HL-60/S4 treated with retinoic acid at 250 ng/mL for 4 days and 3 days (cell line): ENCODE measurements at regions not wholly inside any gene's neighbourhood (a gene's known extent, or its start where the extent isn't known, plus 50 kb on each side); places are given as distances from the start of the nearest gene placed in this dataset.
"Not testable (repeated sequence)": the region's sequence is repeated elsewhere in the genome, so short reads cannot be mapped to it uniquely, and the experiment has no call there.

Experiments used
- in situ Hi-C: fragments of 300-500 bp; cut with MboI; formaldehyde crosslinking; loops from 2 replicates; pipeline ENCODE4 v1.7.0; 2022; ENCODE audit warnings: low sequenced_read_pairs

DNA sequence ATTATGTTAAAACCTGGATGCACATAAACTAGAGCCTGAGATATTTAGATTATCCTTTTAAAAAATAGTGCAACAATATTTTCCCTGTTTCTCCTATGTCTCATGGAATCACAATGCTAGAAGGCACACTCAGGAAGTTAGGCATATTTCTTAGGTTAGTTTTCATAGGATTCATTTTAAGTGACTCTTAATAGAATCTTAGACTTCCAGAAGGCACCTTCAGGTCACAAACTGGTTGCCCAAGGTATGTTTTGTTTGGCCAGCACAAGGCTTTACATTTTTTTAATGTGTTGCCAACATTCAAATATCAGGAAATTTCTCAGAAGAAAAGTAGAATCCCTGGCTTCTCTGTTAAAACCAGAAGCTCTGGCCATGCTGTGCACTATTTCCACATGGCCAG lies 129.3 kb downstream of the LNPK start:
- in situ Hi-C loops, result no loop called here

DNA sequence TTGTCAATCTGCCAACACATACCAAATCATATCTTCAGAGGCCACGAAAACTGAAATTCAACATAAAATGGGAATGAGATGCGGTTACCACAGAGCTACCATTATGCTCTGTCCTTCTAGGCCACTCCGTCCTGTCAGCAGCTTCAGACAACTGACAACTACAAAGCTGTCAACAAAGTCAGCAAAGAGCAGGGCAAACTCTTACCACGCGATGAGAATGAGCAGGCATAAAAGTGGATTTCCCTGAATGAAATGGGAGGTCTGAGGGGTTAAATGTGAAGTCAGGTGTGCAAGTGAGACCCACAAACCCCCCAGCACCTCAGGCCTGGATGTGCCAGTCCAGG lies 130.1 kb downstream of the LNPK start:
- in situ Hi-C loops, result no loop called here

DNA sequence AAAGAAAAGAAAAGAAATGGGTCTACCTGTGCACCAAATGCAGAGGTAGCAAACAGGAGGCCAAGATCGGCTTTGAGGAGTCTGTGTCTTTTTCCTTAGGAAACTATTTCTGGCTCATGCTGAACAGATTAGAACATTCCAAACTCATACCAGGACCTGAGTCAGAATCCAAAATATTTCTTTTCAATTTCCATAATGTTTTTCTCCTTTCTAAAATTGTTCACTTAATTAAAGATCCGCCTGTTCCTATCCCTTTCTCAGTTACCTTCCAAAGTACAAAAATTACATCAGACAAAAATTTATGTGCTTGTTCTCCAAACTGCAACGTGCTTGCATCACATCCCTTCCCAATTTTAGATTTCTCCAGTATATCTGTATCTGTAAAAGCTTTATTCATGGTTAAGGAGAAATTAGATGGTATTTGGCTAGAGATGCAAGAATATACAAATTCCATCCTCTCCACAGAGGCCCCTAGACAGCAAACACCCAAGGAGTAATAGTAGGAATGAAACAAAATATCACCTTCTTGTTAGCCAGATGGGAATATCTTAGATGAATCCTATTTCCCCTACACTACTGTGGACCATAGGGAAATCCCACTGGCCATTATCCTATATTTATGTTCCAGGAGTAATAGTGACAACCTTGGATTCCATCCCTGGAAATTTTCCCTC lies 130.6 kb downstream of the LNPK start:
- in situ Hi-C loops, result no loop called here

DNA sequence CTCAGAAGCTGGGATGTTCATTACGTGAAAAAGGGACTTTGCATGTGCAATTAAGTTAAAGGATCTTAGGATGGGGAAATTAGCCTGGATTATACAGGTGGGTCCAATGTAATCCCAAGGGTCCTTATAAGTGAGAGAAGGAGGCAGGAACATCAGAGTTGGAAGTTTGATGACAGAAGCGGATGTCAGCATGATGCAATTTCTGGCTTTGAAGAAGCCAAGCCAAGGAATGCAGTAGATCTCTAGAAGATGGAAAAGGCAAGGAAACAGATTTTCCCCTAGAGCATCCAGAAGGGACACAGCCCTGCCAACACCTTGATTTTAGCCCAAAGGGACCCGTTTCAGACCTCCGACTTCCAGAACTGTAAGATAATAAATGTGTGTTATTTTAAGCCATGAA lies 136.4 kb downstream of the LNPK start:
- in situ Hi-C loops, result no loop called here

DNA sequence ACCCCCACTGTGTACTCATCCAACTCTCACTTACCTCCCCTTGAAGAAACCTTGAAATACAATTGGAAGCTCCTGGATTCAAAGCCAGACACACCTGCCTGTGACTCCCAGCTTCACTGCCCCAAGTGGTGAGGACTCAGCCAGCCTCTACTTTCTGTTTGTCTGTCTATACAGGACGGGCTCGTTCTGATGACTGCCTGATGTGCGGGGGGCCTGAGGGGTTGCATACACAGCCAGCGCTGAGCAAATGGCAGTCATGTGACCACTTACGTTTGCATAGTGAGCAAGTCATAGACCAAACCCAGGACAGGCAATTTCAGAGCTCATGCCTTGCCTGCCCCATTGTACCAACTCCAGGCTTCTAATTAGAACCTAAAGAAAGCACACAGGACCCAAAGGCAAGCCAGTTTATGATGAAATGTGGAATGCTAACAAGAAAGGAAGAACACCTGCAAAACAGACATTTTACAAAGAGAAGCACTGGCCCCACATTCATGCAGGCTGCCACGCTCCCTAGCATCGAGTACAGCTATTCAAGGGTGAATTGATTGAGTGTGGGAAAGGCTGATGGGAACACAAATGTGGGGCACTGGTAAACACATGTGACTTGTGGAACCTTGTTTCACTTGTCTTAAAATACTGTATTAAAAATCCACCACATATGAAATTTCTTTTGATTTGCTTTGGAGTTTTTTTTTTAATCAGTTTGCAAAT lies 137.8 kb downstream of the LNPK start:
- in situ Hi-C loops, result no loop called here

DNA sequence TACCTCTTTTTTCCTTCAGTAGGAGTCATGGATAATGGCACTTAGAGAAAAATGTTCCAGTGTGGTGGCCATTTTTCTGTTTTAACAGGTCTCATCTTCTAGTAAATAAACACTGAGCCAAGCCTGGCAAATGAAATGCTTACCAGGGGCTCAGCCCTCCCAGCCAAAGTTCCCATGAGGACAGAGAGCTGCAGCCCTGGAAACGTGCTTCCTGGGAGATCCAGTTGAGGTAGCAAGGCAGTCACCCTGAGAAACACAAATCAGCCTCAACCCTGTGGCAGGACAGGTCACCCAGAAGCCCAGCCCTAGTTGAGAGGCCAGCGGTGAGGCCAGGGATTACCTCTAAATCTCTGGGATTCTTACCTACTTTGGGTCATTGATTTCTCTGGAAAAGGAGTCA lies 140.1 kb downstream of the LNPK start:
- in situ Hi-C loops, result no loop called here

DNA sequence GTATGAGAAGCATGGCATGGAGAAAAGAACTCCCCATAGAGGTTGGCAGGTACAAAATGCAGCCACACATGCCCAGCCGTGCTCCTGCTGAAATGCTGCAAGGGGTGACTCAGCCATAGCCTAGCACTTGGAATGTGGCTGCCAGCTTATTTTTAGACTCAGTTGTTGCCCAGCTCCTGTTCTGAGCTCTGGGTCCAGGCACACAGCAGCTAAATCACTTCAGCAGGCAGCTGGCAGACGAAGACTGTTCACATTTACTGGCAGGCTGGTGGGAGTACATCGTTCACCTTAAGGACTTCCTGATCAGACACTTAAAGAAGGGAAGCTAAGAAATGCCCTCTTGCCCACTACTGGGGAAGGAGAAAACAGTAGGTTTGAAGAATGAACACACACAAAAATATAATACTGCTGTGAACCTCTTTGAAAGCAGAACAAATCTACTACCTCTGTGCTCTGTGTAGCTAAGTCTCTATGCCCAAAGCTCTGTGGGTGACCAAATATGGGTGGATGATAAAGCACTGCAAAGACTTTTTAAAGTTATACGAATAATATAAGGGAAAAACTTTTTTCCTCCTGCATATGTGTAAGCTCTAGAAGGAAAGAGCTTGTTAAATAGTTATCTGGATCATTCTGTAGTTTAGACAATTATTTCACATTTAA lies 146.1 kb downstream of the LNPK start:
- in situ Hi-C loops, result no loop called here

DNA sequence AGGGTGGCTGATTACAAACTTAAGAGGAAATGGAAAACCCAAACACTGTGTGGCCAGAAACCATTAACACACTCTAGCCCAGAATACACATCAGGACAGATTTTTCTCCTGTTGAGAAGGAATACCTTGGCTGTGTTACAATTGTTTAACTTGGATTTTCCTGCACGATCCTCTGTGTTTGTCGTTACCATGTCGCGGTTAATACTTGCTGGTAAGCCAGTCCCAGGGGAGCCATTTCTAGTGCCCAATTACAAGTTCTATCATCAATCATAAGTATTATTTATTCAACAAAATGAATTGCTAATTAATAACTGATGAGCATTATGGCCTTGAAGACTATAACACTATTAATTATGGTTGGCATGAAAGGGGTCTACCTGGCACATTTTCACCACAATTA lies 146.8 kb downstream of the LNPK start:
- in situ Hi-C loops, result no loop called here

DNA sequence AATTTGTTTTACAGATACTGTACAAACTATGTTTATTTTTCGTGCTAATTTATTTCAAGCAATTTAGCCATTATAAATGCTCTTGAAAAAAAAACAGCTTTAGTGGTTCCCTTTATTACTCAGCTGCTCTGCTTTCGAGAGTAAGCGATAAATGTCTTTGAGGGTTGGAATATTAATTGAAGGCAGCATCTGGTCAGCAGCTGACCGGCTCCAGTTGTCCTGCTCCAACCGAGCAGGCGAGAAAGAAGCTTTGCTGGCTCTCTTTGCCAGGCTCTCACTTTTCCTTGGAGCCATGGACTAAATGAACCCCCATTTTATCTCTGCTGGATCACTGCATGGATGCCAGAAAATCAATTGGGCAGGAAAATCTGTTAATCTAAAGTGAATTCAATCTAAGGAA lies 147.4 kb downstream of the LNPK start:
- in situ Hi-C loops, result no loop called here

DNA sequence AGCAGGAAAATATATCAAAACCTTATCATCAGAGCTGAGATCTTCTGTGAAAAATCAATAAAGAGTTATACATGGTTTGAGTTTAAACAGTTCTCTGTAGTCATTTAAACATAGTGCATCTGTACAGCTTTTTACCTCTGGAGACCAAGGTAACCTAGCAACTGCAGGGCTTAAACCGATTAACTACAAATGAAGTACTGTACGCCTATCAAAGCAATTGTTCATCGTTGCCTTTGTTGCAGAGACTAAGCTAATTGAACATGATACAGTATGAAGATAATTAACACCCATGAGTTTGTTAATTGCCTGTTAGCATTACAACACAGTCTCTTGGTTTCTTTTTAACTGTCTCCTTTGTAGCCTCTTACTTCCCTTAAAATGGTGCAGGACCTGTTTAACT lies 147.9 kb downstream of the LNPK start:
- in situ Hi-C loops, result no loop called here

DNA sequence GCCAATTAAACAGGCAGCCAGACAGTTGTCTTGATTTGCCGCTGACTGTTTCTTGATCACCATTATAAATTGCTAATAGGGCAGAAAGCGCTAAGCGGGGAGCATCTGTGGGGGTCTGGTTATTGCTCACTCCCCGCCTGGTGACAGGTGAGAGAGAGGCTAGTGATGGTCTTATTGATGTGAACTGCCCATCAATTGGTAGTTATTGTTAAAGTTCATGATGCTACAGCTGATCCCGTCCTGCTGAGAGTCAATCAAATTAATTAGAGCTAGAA lies 148.5 kb downstream of the LNPK start:
- in situ Hi-C loops, result no loop called here

DNA sequence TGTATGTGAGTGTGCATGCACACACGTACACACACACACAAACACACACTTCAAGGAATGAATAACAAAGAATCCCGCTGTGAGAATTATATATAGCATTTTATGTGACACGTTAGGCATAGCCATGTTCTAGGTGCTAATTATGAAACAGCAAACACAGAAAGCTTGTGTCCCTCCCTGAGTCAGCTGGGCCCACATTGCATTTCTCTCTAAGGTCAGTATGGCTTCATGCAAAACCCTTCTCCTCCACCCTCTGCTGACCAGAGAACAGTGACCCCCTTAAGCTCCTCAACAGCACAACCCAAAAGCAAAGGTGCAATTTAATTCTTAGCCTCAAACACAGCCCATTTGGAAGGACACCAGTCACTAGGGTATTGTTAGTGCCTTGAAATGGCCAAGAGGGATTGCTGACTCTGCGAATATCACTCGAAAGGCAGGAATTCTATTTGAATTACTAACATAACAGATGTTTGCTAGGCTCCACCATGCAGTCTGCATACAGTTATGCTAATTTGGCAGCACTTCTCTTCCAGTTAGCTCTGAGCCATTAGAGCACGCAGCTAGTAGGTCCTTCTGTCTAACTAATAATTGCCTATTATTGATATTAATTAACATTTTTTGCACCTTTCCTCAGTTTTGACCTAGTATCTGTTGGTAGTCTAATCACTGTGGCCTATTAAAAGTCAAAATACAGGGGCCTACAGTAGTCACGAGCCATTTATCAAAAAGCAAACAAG lies 149.0 kb downstream of the LNPK start:
- in situ Hi-C loops, result no loop called here

DNA sequence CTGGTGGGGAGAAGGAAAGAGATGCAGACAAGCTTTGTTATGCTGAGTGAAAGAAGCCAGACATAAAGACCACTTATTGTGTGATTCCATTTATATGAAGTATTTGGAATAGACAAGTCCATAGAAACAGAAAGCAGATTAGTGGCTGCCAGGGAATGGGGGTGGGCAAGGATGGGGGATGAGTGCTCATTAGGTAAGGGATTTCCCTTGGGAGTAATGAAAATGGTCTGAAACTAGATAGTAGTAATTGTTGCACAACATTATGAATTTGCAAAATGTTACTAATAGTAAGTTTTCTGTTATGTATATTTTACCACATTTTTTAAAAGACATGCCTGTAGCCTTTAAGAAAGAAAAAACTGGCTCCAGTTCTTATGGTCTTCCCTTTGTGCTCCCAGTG lies 154.9 kb downstream of the LNPK start:
- in situ Hi-C loops, result no loop called here

DNA sequence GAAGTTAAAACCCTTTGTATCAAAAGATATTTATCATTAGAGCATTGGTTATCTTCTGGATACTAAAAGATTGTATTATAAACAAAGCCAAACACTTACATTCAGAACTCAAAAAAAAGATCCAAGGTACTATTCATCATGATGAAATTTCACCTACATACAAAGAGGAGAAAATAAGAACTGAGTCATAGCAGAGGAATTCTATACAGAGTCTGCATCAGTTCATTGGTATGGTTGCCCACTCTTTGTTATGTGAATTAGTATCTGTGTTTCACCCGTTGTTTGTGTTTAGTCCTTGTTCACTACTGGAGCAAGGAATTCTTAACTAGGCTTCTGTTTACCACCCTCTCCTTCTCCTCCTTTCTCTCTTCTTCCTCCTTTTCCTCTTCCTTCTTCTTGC lies 157.9 kb downstream of the LNPK start:
- in situ Hi-C loops, result no loop called here

DNA sequence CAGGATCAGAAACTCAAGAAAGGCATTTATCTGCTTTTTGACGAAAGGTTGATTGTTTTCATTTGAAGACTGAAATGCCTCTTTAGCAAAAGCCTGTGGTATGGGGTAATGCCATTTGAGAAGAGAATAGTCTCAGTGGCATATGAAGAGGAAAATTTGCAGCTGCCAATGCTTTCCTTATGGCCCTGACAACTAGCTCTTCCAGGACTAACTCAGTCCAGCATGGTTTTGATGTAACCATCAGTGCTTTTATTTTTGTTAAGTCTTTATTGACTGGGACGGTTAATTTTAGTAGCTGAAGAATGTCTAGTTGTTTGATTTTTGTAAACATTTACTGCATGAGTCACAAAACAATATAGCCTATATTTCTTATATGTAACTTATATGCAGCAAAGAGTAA lies 158.4 kb downstream of the LNPK start:
- in situ Hi-C loops, result no loop called here

DNA sequence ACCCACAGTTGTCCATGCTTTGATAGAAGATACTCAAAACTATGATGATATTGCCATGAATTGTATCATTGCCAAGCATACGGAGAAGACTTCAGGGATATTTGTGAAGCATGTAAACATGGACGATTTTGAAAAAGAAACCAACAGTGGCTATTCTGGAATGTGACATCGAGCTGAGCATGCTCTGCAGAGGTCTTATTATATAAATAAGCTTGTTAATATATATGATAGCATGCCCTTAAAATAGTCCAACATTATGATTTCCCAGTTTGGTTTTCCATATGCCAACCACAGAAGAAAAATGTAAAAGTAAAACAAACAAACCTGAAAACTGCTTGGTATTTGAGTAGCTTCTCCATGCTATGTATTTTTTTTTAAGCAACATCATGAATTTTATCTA lies 159.1 kb downstream of the LNPK start:
- in situ Hi-C loops, result no loop called here

DNA sequence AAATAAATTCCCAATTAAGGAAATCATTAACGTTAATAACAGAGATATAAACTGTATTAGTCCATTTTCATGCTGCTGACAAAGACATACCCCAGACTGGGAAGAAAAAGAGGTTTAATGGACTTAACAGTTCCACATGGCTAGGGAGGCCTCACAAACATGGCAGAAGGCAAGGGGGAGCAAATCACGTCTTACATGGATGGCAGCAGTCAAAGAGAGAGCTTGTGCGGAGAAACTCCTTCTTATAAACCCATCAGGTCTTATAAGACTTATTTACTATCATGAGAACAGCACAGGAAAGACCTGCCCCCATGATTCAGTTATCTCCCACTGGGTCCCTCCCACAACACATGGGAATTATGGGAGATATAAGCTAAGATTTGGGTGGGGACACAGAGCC lies 161.3 kb downstream of the LNPK start:
- in situ Hi-C loops, result not testable (repeated sequence)

DNA sequence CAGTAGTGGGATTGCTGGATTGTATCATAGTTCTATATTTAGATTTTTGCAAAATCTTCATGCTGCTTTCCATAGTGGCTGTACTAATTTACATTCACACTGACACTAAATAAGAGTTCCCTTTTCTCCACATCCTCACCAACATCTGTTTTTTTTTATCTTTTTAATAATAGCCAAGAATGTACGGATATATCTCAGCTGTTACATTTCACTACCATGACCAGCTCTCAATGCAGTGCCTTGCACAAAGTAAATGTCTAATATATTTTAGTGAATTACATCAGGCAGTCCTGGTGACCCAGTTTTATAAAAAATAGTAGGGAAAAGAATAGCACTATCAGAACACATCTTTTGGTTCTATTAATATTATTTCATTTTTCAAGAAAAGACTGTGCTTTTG lies 161.8 kb downstream of the LNPK start:
- in situ Hi-C loops, result no loop called here

DNA sequence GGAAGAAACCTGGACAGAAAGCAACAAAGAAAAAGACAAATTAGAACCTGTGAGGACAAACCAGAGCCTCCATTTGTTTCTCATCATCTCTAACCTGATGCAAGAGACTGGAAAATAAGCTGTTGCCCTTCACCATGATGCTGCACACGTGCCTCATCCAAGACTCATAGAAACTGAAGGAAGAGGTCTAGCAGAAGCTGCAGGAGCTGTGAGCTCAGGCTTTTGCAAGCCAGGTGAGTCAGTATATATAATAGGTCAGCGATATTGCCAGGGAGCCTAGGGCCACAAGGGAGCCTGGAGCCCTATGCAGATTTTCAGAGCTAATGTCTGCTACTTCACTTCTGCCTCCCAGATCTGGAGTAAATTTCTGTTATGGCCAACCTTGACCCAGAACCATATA lies 163.1 kb downstream of the LNPK start:
- in situ Hi-C loops, result no loop called here

DNA sequence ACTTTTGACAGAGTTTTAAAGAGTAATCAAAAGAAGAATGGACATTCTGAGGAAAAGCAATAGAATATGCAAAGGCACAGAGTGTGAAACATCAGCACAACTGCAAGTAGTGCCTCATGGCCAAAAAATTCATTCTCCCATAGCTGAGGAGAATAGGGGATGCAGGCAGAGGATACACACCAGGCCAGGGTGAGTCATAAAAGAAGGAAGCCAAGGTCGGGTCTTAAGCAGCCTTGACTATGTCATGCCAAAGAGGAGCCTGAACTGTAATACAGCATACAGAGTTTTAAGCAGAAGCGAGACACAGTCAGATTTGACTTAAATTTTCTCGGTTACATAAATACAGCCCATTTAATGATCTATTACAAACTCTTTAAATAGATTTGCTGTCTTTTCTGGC lies 165.0 kb downstream of the LNPK start:
- in situ Hi-C loops, result no loop called here

DNA sequence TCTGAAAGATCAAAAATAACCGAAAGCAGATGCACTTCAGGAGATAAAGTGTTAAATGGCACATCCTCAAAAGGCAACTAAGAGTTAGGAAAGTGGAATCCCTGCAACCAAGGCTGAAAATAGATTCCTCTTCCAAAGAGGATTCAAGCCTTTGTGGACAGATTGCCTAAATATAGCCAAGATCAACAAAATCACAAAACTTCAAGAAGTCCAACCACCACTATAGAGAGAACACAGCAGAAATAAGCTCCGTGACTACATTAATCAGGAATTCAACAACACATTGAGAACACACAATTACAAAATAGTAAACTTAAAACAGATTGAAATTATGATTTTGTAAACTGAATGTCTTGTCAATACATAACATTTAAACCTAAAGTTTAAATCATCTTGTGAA lies 165.7 kb downstream of the LNPK start:
- in situ Hi-C loops, result no loop called here

DNA sequence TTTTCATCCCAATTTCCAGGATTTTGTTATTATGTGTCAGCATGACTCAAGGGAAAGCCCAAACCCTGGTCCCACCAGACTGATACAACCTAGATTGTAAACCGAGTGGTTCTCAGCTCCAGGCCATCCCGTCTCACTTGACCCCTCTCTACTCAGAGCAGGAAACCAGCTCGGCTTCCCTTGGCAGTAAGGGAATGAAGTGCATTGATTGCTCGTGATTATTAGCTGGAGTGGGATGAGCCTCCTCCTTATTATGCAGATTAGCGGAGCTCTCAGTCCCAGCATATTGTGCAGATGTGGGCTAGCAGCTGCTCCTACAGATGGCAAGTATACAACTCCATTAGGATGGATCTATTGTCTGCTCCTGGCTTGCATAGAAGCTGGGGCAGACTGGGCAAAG lies 167.6 kb downstream of the LNPK start:
- in situ Hi-C loops, result no loop called here
